ENCODE measurements at regions not wholly inside any gene's neighbourhood (a gene's known extent, or its start where the extent isn't known, plus 50 kb on each side); places are given as distances from the start of the nearest gene placed in this dataset.

- Histone ChIP-seq H3K36me3 (no peaks in the 10 kb centered on the region), H3K4me3 (replicated peaks in 1 of 3) (no peak overlapping the region), H3K4me1 (no peaks in the 10 kb centered on the region), H3K9me3 (no peaks in the 10 kb centered on the region), H3K27me3 (no peaks in the 10 kb centered on the region), H3K27ac (no peak overlapping the region)
- WGBS, 2 donors = 96% methylated on average over 6 of the region's 6 CpGs
- DNase-seq = no peak
- intact Hi-C loops (cut with DNase I) = no loop called here
- no peak for TF ChIP-seq CTCF (IDR thresholded peaks at IDR 0.05)
- TF ChIP-seq POLR2A (IDR thresholded peaks at IDR 0.05) = no peak
These were observed 93.4 kb downstream of the ABHD5 start for GRCh38 chr3:43783987-43784639.

- H3K27ac ChIP-seq = no peak overlapping the region
- 75 to 87% methylated on average over 4 of the region's 4 CpGs for WGBS, 2 donors
- intact Hi-C loops (cut with DNase I) = no loop called here
- H3K9me3 ChIP-seq = no peaks in the 10 kb centered on the region
- DNase-seq = no peak
- H3K4me3 ChIP-seq (replicated peaks in 1 of 3) = no peak overlapping the region
- H3K27me3 ChIP-seq = no peaks in the 10 kb centered on the region
- H3K4me1 ChIP-seq = no peaks in the 10 kb centered on the region
- H3K36me3 ChIP-seq = no peaks in the 10 kb centered on the region
- TF ChIP-seq CTCF (IDR thresholded peaks at IDR 0.05) = no peak
These were observed 93.9 kb downstream of the ABHD5 start for GRCh38 chr3:43784640-43785011.

GRCh38 chr3:43785551-43785950, 94.8 kb downstream of the ABHD5 start:
- Histone ChIP-seq H3K27ac (no peak overlapping the region), H3K4me3 (replicated peaks in 1 of 3) (no peak overlapping the region), H3K9me3 (no peaks in the 10 kb centered on the region), H3K4me1 (no peaks in the 10 kb centered on the region), H3K36me3 (no peaks in the 10 kb centered on the region), H3K27me3 (no peaks in the 10 kb centered on the region)
- 69 to 72% methylated on average over 8 of the region's 8 CpGs for WGBS, 2 donors
- DNase-seq = no peak
- intact Hi-C loops (cut with DNase I) = no loop called here
- TF ChIP-seq POLR2A (IDR thresholded peaks at IDR 0.05) = no peak
- no peak for TF ChIP-seq CTCF (IDR thresholded peaks at IDR 0.05)

- WGBS, 2 donors = 28 to 30% methylated on average over 3 of the region's 3 CpGs
- Histone ChIP-seq H3K4me3 (replicated peaks in 1 of 3) (no peak overlapping the region), H3K27me3 (no peaks in the 10 kb centered on the region), H3K27ac (no peak overlapping the region), H3K9me3 (no peaks in the 10 kb centered on the region), H3K4me1 (no peaks in the 10 kb centered on the region), H3K36me3 (no peaks in the 10 kb centered on the region)
- intact Hi-C loops (cut with DNase I) = no loop called here
- TF ChIP-seq POLR2A (IDR thresholded peaks at IDR 0.05) (no peak), CTCF (IDR thresholded peaks at IDR 0.05) (no peak)
- DNase-seq = no peak
These were observed 95.4 kb downstream of the ABHD5 start for GRCh38 chr3:43786102-43786501.

DNA sequence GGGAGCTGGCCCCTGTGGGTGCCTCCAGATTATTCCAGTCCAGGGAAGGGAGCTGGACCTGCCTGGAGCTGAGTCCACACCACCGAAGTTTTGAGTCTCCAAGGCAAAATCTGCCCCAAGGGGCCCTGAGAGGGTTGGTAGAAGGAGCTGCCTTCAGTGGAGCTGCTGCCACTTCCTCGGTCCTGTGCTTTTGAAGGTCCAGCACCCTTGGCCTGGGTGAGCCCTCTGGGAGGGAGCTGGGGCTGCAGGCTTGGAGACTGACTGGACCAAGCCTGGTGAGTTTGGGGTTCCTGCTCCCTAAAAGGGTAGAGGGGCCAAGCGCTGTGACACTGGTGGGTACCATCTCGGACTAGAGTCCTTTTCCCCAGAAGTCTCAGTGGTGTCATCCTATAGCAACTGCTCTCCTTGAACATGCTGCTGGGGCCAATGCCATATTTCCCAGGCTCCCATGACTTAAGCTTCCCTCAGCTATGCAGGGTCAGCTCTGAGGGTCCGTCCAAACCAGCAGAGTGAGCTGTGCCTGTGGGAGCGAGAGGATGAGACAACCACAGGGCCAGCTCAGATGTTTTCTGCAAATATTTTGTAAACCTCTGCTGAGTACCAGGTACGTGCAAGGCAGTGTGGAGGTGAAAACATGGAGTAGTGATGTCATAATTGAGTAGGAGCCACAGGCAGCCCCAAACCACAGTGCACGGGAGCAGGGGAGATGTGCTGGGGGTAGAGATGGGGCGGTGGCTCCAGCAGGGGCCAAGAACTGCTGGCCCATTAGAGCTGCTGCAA, 96.0 kb downstream of the ABHD5 start:
- intact Hi-C loops (cut with DNase I) = no loop called here

More for the DNA sequence above, 96.0 kb downstream of the ABHD5 start:
- Histone ChIP-seq H3K4me3 (replicated peaks in 1 of 3) (no peak overlapping the region), H3K4me1 (no peaks in the 10 kb centered on the region), H3K27ac (no peak overlapping the region), H3K9me3 (no peaks in the 10 kb centered on the region), H3K27me3 (no peaks in the 10 kb centered on the region), H3K36me3 (no peaks in the 10 kb centered on the region)
- no peak for DNase-seq
- WGBS, 2 donors = 78 to 89% methylated on average over 7 of the region's 9 CpGs
- TF ChIP-seq CTCF (IDR thresholded peaks at IDR 0.05) (no peak), POLR2A (IDR thresholded peaks at IDR 0.05) (no peak)
